GF-D8 (cell line): ENCODE measurements at regions not wholly inside any gene's neighbourhood (a gene's known extent, or its start where the extent isn't known, plus 50 kb on each side); places are given as distances from the start of the nearest gene placed in this dataset.
"Not testable (repeated sequence)": the region's sequence is repeated elsewhere in the genome, so short reads cannot be mapped to it uniquely, and the experiment has no call there.

ENCODE experiments used
- DNase-seq: peaks from one replicate; lab custom pipeline; 2025; lab: John Stamatoyannopoulos, UW

DNA sequence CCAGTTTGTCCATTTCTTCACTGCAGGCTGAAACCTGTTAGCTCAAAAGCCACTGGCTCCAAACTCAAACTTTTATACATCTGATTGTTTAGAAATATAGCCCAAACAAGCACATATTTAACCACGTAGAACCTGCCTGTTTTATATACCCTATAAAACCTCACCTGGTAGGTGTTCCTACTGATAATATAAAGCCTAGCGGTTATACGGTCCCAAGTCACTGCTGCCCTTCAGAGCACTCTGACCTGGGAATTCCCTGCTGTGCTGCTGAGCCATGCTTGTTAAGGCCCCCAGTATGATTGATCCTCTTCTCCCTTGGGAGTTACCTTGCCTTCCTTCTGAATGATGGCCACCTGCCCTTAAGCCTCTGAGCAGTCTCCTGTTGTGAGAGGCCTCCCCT is 432.8 kb upstream of the LCORL start:
- DNase-seq, result no peak

DNA sequence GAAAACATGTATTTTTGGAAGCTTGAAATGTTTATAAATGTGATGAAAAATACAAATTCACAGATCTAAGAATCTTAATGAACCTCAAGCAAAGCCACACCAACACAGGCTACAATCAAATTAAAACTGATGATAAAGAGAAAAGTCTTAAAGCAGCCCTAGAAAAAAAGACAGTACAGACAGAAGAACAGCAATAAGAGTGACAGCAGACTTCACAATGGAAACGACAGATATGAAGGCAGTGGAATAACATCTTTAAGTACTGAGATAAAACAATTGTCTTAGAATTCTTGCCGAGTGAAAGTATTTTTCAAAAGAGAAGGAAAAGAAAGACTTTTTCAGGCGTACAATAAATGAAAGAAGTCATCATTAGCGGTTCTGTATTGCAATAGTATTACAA is 423.6 kb upstream of the LCORL start:
- DNase-seq, result no peak

DNA sequence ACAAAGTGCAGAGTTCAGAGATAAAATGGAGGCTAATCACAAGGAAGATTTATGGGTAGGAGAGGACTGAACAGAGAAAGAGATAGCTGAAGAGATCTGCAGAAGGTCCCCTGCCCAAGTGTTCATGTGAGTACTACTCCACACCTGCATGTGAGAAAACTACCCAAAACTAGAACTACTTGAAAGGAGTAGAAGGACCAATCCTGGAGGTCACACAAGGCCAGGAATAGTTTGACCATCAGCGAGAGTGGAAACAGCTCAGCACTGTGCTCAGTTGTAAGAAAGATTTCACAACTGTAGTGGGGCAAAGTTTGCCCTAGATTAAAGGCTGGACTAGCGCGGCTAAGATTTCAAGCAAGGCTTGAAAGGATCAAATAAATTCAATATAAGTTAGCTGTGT is 422.7 kb upstream of the LCORL start:
- DNase-seq, result no peak

DNA sequence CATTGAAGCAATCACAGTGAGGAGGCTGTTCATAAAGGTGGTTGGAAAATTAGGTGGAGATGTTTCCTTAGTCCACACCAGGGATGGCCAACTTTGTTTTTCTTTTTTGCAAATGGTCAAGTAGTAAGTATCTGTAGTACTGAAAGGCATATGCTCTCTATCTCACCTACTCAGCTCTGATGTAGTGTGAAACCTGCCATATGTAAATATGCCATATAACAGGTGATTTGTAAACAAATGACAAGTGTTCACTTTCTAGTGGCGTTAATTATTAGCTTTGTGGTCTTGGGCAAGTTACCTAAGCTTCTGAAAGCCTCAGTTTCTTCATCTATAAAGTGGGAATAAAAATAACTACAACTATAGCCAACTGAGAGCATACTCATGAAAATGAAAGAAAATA is 421.4 kb upstream of the LCORL start:
- no peak for DNase-seq

DNA sequence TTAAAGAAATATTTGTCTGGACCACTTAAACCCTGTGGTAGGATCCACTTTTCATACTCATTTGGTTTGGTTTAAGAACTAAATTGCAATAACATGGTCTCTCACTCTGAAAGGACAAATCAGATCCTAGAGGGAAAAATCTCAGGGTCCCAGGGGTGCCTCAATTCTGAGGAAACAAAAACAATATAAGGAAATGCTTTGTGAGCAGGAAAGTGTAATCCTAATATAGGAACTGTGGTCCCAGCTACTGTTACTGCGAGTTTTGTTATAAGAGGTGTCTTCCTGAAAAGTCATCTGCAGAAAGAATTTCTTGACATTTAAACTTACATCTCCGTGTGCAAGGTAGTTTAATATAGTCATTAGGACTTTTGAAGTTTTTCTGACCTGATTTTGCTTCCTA is 420.1 kb upstream of the LCORL start:
- no peak for DNase-seq

DNA sequence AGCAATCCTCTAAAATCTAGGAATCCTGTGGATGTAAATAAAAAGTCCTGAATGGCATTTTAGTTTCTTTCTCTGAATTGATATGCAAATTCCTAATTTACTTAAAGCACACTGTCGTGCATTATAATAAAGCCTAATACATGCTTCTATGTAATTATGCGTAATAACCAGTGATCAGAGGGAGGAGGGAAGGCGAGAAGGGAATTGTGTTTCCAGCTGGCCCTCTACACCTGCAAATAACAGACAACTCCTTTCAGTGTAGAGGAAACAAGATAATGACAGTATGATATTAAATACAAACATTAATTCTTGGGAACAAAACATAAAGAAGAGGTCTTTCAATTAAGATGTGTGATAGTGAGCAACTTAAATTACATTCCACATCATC is 419.6 kb upstream of the LCORL start:
- no peak for DNase-seq

DNA sequence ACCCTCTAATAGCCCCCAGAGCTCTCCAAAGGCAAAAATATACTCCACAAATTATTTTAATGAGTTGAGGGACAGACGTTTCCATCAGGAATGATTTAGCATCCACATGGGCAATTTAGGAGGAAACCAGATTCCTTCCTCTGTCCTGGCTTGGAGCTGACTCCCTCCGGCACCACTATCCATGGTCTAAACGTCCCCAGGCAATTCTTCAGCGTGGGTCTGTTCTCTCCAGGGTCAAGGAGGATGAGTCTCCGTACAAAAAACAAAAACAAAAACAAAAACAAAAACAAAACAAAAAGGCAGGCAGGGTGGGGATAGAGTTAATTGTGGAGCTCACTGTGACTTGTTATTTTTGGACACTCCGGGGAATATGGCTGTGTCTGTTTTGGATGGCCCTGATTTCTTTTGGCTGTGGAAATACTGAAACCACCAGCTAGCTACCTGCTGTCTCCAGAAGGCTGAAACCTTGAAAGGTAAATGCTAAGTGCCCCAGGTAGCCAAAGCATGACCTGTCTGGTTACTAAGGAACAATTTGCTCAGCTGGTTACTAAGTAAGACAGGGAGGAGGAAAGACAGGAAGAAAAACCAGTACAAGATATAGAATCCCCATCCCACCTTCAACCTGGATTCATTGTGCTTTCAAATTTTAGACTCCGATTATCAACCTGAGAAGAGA is 419.1 kb upstream of the LCORL start:
- DNase-seq, result no peak

DNA sequence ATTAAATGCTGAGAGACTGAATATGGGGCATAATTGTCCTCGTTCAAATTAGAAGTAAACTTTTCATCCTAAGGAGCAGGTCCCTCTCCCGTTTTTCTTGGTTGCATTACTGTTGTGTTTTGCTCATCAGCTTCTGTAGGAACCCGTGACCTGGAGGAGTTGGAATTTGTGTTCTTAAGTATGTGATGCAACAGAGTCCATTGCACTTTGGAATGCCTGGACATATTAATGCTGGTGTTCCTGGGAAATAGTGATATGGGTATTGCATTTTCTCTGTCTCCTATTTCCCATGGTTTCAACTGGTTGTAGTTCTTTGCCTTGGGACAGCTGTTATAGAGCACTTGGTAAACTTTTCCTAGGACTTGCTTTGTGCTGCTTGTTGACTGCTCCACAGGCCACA is 417.8 kb upstream of the LCORL start:
- DNase-seq, result no peak

DNA sequence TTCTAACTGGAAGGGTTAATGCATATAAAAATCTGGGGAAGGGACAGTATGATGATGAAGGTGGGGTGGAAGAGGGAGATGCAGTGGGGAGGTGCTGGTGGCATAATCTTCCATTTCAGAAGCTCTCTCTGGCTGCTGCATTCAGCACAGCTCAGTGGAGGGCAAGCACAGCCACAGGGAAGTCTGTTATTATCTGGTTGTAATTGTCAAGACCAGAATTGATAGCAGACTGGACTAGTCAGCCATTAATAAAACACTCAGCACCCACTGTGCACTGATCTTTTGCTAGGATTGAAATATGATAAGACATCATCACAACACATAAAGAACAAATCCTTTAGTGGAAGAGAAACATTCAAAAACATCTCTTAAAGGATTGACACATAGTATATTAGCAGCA is 414.2 kb upstream of the LCORL start:
- DNase-seq, result no peak

DNA sequence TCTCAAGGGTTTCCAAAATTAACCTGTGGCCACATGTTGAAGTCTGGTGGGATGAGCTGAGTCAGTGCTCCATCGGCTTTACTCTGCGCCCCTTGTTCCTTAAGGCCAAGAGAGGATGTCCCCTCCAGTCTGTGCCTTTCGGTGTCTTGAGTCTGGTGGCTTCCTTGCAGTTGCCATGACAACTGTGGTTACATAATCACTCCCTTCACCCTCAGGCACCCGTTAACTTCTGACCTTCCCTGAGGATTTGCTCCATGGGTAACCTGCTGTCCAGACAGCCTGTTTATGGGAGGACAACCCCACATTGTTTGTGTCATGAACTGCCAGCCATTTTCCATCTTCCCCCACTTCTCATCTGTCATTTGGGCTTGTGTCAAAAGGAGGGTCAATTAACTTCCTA is 401.1 kb upstream of the LCORL start:
- DNase-seq, result no peak

DNA sequence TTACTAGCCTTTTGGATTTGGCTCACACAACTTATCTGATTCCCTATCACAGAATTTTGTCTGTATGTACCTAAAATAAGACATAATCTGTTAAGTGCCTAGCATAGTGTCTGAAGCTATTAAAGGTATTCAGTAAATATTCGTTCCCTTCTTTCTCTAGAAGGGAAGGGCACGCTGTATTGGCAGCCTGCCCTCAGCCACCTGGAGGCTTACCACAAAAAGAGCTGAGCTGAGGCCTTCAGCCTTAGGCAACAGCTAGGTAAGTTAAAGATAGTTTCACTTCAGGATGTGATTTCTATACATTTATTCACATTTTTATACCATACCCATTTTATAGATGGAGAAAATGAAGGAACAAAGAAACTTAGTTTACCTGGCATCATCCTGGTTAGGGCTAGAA is 400.0 kb upstream of the LCORL start:
- no peak for DNase-seq

DNA sequence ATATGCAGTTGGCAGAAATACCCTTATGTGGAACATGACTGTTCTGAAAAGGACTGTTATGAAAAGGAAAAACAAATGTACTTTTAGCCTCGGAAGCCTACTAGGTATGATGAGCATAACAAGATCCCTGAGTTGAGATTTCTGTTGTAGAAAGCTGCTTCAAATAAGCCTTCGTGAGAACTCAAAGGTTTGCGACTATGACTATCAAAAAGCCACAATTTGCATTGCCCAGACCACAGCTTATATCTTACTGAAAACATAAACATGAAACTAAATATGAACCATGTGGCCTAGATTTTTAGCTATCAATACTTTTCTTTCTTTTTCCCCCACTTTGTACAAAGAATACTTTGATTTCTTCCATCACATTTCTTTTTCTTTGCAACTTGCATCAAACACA is 398.2 kb upstream of the LCORL start:
- no peak for DNase-seq

DNA sequence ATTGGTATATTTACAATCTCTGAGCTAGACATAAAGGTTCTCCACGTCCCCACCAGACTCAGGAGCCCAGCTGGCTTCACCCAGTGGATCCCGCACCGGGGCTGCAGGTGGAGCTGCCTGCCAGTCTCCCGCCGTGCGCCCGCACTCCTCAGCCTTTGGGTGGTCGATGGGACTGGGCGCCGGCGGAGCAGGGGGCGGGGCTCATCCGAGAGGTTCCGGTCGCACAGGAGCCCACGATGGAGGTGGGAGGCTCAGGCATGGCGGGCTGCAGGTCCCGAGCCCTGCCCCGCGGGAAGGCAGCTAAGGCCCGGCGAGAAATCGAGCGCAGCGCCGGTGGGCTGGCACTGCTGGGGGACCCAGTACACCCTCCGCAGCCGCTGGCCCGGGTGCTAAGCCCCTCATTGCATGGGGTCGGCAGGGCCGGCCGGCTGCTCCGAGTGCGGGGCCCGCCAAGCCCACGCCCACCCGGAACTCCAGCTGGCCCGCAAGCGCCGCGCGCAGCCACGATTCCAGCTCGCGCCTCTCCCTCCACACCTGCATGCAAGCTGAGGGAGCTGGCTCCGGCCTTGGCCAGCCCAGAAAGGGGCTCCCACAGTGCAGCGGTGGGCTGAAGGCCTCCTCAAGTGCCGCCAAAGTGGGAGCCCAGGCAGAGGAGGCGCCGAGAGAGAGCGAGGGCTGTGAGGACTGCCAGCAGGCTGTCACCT is 396.8 kb upstream of the LCORL start:
- DNase-seq, result not testable (repeated sequence)

DNA sequence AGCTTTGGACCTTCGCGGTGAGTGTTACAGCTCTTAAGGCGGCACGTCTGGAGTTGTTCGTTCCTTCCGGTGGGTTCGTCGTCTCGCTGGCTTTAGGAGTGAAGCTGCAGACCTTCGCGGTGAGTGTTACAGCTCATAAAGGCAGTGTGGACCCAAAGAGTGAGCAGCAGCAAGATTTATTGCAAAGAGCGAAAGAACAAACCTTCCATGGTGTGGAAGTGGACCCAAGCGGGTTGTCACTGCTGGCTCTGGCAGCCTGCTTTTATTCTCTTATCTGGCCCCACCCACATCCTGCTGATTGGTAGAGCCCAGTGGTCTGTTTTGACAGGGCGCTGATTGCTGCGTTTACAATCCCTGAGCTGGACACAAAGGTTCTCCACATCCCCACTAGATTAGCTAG is 396.1 kb upstream of the LCORL start:
- not testable (repeated sequence) for DNase-seq

DNA sequence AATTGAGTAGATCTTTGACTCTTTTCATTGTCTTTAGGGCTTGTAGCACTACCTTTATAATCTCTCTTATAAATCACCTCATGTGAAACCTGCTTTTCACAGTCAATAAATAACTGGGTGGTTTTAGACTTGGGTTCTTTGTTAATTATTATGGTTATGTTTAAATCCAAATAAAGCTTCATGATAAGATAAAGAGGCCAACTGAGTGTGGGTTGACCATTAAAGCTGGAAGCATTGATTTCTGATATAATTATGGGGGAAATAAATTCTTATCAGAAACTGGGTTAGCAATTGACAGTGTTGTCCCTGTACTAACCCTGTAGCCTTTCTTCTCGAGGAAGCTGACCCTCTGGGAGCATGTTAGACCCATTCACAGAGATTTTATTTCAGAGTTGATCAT is 384.7 kb upstream of the LCORL start:
- no peak for DNase-seq

DNA sequence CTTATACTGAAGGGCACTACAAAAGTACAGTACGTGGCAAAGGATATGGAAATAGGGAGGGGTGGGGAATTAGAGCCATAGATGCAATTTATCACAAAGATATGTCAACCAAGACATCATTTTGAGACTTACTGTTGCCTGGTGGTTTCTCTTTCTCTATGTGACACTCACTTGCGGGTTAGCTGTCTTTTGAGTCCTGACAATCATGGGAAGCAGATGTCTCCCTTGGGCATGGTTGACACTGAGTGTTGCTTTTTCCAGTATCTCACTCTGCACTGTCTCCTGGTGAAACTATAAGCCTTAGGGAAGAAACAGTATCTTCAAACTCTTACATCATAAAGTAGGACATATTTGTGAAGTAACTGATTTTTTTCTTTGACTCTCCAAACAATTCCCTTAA is 383.5 kb upstream of the LCORL start:
- DNase-seq, result no peak

DNA sequence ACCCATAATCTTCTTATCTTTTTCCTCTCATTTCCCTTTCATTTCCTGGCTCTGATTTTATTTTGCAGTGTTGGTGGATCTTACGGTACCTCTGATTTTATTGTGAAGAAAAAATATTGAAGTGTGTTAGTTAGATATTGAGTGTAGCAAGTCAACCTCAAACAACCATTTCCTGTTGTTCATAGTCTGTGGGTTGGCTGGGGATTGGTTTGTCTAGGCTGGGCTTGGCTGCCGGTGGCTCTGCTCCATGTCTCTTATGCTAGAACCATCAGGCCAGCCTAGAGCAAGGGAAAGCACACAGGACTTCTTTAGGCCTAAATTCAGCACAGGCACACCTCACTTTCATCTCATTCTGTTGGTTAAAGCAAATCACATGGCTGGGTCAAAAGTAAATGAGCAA is 383.1 kb upstream of the LCORL start:
- DNase-seq, result no peak

DNA sequence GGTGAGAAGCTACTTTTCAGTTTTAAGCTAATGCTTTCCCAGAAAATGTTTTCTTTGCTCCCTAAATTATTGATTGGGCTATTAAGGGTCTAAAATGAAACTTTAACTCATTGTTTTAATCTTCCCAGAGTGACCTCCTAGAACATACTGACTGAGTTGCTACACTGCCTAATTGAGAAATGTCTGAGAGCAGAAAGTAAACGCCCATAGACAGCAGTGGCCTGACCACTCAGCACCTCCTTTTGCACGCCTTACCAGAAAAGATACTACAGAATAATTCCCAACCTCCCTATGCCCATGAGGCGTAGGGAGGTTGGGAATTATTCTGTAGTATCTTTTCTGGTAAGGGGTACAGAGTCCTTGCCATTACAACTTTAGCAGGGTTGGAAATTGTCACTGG is 381.8 kb upstream of the LCORL start:
- DNase-seq, result no peak

DNA sequence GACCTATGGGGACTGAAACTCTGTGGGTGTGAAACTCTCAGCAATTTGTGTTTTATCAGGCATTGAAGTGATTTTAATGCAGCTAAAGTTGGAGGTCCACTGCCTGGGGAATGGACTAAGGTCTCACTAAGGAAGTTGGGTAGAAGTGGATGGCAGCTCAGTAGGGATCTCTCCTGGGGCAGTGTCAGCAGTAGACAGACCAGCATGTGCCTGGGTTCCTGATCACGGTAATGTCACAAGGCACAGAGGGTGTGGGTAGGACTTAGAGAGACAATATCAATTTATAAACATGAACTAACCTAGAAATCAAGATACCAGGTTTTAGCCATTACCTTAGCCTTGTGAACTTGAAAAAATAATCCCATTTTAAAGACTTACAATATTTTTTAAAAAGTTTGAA is 380.3 kb upstream of the LCORL start:
- no peak for DNase-seq

DNA sequence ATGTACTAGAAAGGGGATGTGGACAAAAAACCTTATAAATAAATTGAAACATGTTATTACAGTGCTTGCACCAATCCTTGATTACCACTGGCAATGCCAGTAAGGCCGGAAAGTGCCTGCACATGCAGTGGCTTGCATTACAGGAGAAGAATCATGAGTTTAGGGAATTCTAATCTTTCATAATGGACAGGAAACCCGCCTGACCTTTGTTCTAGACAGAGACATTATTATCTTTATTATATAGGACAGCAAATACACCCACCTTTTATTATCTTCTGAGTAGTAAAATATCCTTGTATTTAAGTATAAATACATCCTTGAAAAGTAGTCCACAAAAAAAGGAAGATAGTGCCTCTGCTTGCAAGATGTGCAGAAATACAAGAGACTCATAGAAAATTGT is 379.9 kb upstream of the LCORL start:
- no peak for DNase-seq

DNA sequence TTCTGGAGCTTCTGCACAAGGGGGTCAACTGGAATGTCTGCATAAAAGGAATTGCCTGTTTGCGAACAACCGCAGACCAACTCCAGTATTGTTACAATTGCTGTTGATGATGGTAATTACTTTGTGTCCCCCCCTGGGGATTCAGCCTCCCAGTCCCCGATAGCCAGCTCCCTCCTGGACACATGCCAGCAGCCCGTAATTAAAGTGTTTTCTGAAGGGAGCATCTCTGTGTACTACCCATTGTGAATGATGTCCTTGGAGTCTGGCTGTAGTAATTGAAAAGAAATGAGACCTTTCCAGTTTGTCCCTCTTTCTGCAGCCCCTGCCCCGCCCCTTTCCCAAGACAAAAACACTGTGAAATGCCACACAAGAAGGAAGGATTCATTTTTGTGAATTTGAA is 377.1 kb upstream of the LCORL start:
- no peak for DNase-seq

DNA sequence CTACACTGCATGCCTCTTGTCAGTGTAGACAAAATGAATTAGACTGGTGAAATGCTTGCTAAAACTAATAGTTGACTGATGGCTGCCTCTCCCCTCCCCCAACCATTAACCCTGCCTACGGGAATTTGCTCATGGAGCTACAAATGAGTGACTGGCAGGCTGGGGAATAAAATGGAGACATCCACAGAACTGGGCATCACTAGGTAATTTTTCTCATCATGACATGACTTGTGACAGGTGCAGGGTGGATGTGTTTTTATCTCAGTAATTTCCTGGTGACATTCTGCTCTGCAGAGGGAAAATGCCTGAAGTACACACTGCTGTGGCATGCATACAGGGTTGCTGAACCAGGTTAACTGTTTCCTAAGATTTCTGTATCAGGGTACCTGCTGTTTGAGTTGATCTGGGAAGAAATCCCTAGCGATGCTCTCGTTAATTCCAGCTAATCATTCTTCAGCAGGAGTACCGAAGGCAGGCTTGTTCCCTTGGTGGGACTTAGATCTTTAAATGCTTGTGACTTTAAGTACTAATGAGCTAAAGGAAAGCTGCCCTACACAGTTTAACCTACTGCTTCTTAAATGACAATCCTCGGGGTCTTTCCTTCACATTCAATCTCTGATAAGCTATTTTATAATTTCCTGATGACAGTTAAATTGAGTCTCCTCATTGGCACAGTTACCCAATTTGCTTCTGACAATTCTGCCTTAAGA is 376.3 kb upstream of the LCORL start:
- no peak for DNase-seq

DNA sequence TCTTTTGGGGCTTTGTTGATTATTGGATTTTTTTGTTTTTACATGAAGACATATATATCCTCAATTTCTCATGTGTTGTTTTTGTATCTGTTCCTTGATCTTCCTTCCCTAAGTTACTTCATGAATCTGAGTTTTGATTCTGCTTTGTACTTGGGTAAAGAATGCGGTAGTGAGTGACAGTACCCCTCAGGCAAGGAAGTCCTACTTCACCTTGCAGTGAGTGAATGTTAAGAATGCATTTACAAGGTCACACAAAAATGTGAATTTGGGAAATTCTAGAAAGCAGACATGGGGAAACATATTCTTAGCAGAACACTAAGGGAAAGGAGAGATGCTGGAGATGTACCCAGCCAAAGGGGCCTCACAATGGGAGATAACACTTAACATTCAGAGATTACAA is 373.1 kb upstream of the LCORL start:
- DNase-seq, result no peak

DNA sequence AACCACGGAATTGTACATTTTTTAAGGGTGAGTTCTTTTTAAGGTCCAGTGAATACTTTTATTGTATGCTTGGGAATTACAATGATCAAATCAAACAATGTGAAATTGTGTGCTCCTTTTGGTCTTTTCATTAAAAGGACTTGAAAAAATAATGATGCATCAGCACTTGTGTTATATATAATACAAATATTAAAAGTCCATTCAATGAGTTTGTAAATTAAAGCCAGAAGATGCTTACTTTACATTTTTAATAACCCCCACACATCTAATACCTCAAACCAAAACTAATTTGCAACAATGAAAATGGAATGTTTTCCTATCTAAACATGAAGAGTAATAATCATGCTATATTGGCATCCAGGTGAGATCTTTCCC is 369.8 kb upstream of the LCORL start:
- DNase-seq, result no peak
